ENCODE measurements at regions not wholly inside any gene's neighbourhood (a gene's known extent, or its start where the extent isn't known, plus 50 kb on each side); places are given as distances from the start of the nearest gene placed in this dataset.
A peak's percentile ranks its signal among the peaks of the same experiment; 100 is the strongest.

DNA sequence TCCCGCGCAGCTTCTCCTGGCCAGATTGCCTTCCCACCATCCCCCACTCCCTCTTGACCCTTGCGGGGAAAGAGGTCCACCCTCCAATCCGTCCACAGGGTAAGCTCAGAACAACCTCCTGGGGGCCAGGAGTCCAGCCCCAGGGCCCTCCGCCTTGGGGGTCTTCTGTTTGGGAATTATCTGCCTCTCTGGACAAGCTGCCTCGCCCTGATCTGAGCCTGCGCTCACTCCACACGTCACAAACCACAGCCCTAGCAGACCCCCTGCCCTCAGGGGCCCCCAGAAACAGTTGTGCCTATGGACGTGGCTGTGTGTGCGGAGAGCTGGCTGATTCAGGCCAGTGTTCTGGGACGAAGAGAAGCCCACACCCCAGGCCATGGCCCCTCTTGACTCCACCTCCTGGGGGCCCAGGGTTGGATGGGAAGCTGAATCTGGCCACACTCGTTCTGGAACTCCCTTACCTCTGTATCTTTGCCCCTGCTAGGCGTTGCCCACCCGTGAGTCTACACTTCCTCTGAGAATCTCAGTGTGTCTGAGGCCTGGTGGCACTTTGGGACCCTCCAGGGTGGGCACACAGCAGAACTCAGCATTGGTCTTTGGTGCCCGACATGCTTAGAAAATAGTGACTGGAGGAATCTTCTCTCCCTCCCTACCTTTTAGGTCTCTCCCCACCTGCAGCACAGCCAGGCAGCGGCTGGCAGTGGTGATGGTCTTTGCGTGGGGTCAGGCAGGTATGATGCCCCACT lies 119.9 kb upstream of the SMURF2 start:
- peak overlapping the region; percentile 2 for H2BK15ac ChIP-seq (ENCODE audit: low read depth, poor library complexity, severe bottlenecking)
- no peak overlapping the region for H3K9ac ChIP-seq (ENCODE audit: low read length)
- peak overlapping the region in 1 of 2 experiments; percentile 50 for H3K4ac ChIP-seq (ENCODE audit: low read depth in 1 of 2, low read length in 2 of 2)
- no peak overlapping the region for H2BK5ac ChIP-seq (ENCODE audit: low read depth, low read length, poor library complexity, severe bottlenecking)
- H3K79me1 ChIP-seq (replicated peaks; ENCODE audit: low read length, poor library complexity, severe bottlenecking) = peaks cover 2% of the 10 kb centered on the region
- no peaks in the 10 kb centered on the region for H3K9me3 ChIP-seq (ENCODE audit: control insufficient read depth, low read length)
- H3K4me3 ChIP-seq (ENCODE audit: insufficient read depth in 1 of 2, low read depth in 1 of 2, low read length in 2 of 2) = no peak overlapping the region
- H2AK5ac ChIP-seq (ENCODE audit: low read length, severe bottlenecking) = peak overlapping the region; percentile 80
- peaks cover 51% of the 10 kb centered on the region for H3K4me1 ChIP-seq (ENCODE audit: control insufficient read depth, insufficient read depth, low read depth, low read length)
- H2BK12ac ChIP-seq (ENCODE audit: low read length in 2 of 2) = peak overlapping the region; percentile 18 to 60
- H3K27me3 ChIP-seq (ENCODE audit: control insufficient read depth in 1 of 2, insufficient read depth in 1 of 2, low read length in 2 of 2) = peaks cover 6 to 30% of the 10 kb centered on the region in 2 experiments
- H3K14ac ChIP-seq (ENCODE audit: low read length in 2 of 2) = no peak overlapping the region
- H4K8ac ChIP-seq (ENCODE audit: low read length) = peak overlapping the region; percentile 87
- peak overlapping the region; percentile 98 for H4K91ac ChIP-seq (ENCODE audit: low read length)
- DNase-seq = no peak
- peak overlapping the region; percentile 34 for H2AFZ ChIP-seq (ENCODE audit: low read depth, low read length)
- H3K4me2 ChIP-seq (ENCODE audit: low read length, poor library complexity, severe bottlenecking) = peak overlapping the region; percentile 33
- peaks cover 46 to 47% of the 10 kb centered on the region in 2 experiments for H3K36me3 ChIP-seq (ENCODE audit: control insufficient read depth in 1 of 2, insufficient read depth in 2 of 2, low read depth in 1 of 2, low read length in 2 of 2)
- no peak overlapping the region for H3K27ac ChIP-seq (ENCODE audit: low read length, poor library complexity, severe bottlenecking)
- peak overlapping the region; percentile 73 for H2BK120ac ChIP-seq (ENCODE audit: low read depth, low read length)
- 62% methylated on average over 16 of the region's 17 CpGs for WGBS
- H3K23ac ChIP-seq (ENCODE audit: low read length in 2 of 2) = peak overlapping the region in 1 of 2 experiments; percentile 50
- peak overlapping the region in 1 of 2 experiments; percentile 82 for H3K18ac ChIP-seq (ENCODE audit: low read depth in 1 of 2, low read length in 2 of 2)

DNA sequence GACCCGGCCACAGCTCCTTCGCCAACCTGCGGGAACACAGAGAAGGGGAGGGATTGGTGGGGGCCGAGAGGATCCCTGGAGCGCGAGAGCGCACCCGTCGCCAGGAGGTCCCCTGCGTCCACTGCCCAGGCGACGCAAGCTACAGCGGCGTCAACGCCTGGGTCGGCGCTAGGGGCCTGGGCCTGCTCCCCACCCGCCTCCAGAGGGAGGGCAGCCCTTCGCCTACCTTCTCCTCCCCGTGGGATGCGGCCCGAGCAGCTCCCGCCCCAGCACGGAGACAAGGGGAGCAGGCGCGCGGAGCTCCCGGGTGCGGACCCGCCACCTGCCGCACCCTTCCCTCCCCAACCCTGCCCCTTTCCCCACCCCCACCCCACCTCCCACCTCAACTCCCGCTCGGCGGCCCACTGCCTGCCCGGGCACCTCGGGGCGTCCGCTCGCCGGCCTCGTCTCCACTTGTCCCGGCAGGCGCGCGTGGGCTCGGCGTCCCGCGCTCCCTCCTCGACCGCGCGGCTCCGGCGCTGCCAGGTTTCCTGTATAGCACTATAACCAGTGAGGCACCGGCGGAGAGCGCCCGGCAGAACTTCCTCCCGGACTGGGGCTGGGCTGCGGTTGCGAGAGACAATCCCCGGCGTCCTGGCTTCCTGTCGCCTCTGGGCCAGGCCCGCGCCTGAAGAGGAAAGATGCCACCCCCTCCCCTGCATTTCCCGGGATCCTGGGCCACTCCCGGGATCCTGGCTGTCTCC lies 119.1 kb upstream of the SMURF2 start:
- peak overlapping the region; percentile 80 for H4K91ac ChIP-seq (ENCODE audit: low read length)
- H3K9ac ChIP-seq (ENCODE audit: low read length) = no peak overlapping the region
- H2AK5ac ChIP-seq (ENCODE audit: low read length, severe bottlenecking) = no peak overlapping the region
- H3K4me3 ChIP-seq (ENCODE audit: insufficient read depth in 1 of 2, low read depth in 1 of 2, low read length in 2 of 2) = peak overlapping the region in 1 of 2 experiments; percentile 53
- peaks cover 52% of the 10 kb centered on the region for H3K4me1 ChIP-seq (ENCODE audit: control insufficient read depth, insufficient read depth, low read depth, low read length)
- peak overlapping the region; percentile 82 to 95 for H3K18ac ChIP-seq (ENCODE audit: low read depth in 1 of 2, low read length in 2 of 2)
- peak overlapping the region; percentile 27 for H4K8ac ChIP-seq (ENCODE audit: low read length)
- H3K9me3 ChIP-seq (ENCODE audit: control insufficient read depth, low read length) = no peaks in the 10 kb centered on the region
- H3K4ac ChIP-seq (ENCODE audit: low read depth in 1 of 2, low read length in 2 of 2) = peak overlapping the region in 1 of 2 experiments; percentile 26
- peak overlapping the region in 1 of 2 experiments; percentile 90 for H3K14ac ChIP-seq (ENCODE audit: low read length in 2 of 2)
- peak overlapping the region in 1 of 2 experiments; percentile 76 for H2BK12ac ChIP-seq (ENCODE audit: low read length in 2 of 2)
- H2BK15ac ChIP-seq (ENCODE audit: low read depth, poor library complexity, severe bottlenecking) = peak overlapping the region; percentile 2
- H3K36me3 ChIP-seq (ENCODE audit: control insufficient read depth in 1 of 2, insufficient read depth in 2 of 2, low read depth in 1 of 2, low read length in 2 of 2) = peaks cover 38 to 39% of the 10 kb centered on the region in 2 experiments
- H3K27me3 ChIP-seq (ENCODE audit: control insufficient read depth in 1 of 2, insufficient read depth in 1 of 2, low read length in 2 of 2) = peaks cover 6 to 30% of the 10 kb centered on the region in 2 experiments
- peak; percentile 57 for DNase-seq
- WGBS = 1% methylated on average over 59 of the region's 69 CpGs
- no peak overlapping the region for H2BK5ac ChIP-seq (ENCODE audit: low read depth, low read length, poor library complexity, severe bottlenecking)
- peaks cover 2% of the 10 kb centered on the region for H3K79me1 ChIP-seq (replicated peaks; ENCODE audit: low read length, poor library complexity, severe bottlenecking)
- peak overlapping the region; percentile 51 for H2AFZ ChIP-seq (ENCODE audit: low read depth, low read length)
- H3K27ac ChIP-seq (ENCODE audit: low read length, poor library complexity, severe bottlenecking) = no peak overlapping the region
- peak overlapping the region in 1 of 2 experiments; percentile 83 for H3K23ac ChIP-seq (ENCODE audit: low read length in 2 of 2)
- H3K4me2 ChIP-seq (ENCODE audit: low read length, poor library complexity, severe bottlenecking) = peak overlapping the region; percentile 78
- H2BK120ac ChIP-seq (ENCODE audit: low read depth, low read length) = peak overlapping the region; percentile 73

DNA sequence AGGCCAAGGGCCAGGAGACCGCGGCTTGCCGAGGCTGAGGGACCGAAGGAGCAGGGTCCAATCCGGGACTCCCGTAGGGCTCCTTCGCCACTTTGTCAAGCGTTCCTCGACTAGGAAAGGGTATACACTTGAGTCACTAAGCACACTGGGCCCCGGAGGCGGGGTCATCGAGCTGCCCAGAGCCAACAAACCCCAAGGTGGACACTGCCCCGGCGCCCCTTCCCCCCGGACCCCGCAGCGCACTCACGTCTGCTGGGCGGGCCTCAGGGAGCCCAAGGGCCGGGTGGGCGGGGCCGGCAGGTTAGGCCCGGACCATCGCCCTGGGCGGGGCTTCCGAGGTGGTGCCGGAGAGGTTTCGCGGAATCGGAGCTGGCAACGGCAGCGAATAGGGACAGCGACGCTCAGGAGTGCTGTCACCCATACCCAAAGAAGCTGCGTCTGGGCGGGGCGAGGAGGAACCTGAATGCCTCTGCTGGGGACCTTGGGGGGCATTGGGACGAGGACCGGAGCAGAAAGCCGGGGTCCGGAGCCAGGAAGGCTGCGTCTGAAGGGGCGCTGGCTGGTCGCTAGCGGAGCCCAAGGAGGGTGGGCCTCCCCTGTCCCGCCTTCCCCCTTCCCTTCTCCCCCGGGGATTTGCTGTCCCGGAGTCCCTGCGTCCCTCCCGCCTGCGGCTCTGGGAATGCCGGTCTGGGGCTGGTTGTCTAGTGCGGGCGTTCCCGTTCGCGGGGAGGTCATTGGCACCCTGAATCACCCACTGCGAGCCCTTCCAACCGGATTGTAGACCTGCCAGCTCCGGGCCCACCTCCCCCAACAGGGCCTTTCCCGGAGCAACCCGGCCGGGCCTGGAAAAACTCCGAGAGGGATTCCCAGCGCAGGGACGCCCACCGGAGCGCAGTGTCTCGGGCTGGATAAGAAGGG lies 118.2 kb upstream of the SMURF2 start:
- Histone ChIP-seq H2BK120ac (ENCODE audit: low read depth, low read length) (peak overlapping the region; percentile 15), H3K18ac (ENCODE audit: low read depth in 1 of 2, low read length in 2 of 2) (peak overlapping the region; percentile 69 to 95), H3K9ac (ENCODE audit: low read length) (no peak overlapping the region), H2BK5ac (ENCODE audit: low read depth, low read length, poor library complexity, severe bottlenecking) (no peak overlapping the region), H4K8ac (ENCODE audit: low read length) (peak overlapping the region; percentile 27), H3K14ac (ENCODE audit: low read length in 2 of 2) (peak overlapping the region in 1 of 2 experiments; percentile 77), H2BK15ac (ENCODE audit: low read depth, poor library complexity, severe bottlenecking) (peak overlapping the region; percentile 29), H3K27ac (ENCODE audit: low read length, poor library complexity, severe bottlenecking) (no peak overlapping the region), H2BK12ac (ENCODE audit: low read length in 2 of 2) (peak overlapping the region in 1 of 2 experiments; percentile 76), H3K4me2 (ENCODE audit: low read length, poor library complexity, severe bottlenecking) (peak overlapping the region; percentile 78), H3K4me1 (ENCODE audit: control insufficient read depth, insufficient read depth, low read depth, low read length) (peaks cover 50% of the 10 kb centered on the region), H4K91ac (ENCODE audit: low read length) (peak overlapping the region; percentile 80), H3K4me3 (ENCODE audit: insufficient read depth in 1 of 2, low read depth in 1 of 2, low read length in 2 of 2) (peak overlapping the region in 1 of 2 experiments; percentile 53), H3K79me1 (replicated peaks; ENCODE audit: low read length, poor library complexity, severe bottlenecking) (peaks cover 2% of the 10 kb centered on the region), H3K27me3 (ENCODE audit: control insufficient read depth in 1 of 2, insufficient read depth in 1 of 2, low read length in 2 of 2) (peaks cover 6 to 30% of the 10 kb centered on the region in 2 experiments), H3K36me3 (ENCODE audit: control insufficient read depth in 1 of 2, insufficient read depth in 2 of 2, low read depth in 1 of 2, low read length in 2 of 2) (peaks cover 33% of the 10 kb centered on the region in 2 experiments), H3K23ac (ENCODE audit: low read length in 2 of 2) (peak overlapping the region in 1 of 2 experiments; percentile 83), H3K9me3 (ENCODE audit: control insufficient read depth, low read length) (no peaks in the 10 kb centered on the region), H3K4ac (ENCODE audit: low read depth in 1 of 2, low read length in 2 of 2) (peak overlapping the region; percentile 13 to 26), H2AFZ (ENCODE audit: low read depth, low read length) (no peak overlapping the region), H2AK5ac (ENCODE audit: low read length, severe bottlenecking) (no peak overlapping the region)
- peak; percentile 62 for DNase-seq
- under 1% methylated on average over 66 of the region's 69 CpGs for WGBS
